CD4-positive, alpha-beta T cell treated with Interleukin-4 for 4 hours (primary cell): ENCODE measurements at regions not wholly inside any gene's neighbourhood (a gene's known extent, or its start where the extent isn't known, plus 50 kb on each side); places are given as distances from the start of the nearest gene placed in this dataset.
"Not testable (repeated sequence)": the region's sequence is repeated elsewhere in the genome, so short reads cannot be mapped to it uniquely, and the experiment has no call there.

Experiments used
- DNase-seq: peaks from one replicate; pipeline ENCODE4 v3.0.0-alpha.2; 2020

GRCh38 chr11:28858076-28858475 lies 749.9 kb downstream of the METTL15 start:
- DNase-seq: no peak

- DNase-seq: no peak
These were observed 740.9 kb downstream of the METTL15 start for GRCh38 chr11:28849053-28849452.

- no peak for DNase-seq
These were observed 734.5 kb downstream of the METTL15 start for GRCh38 chr11:28842716-28843115.

GRCh38 chr11:28838741-28839140 lies 730.6 kb downstream of the METTL15 start:
- DNase-seq: no peak

- DNase-seq: no peak
These were observed 729.4 kb downstream of the METTL15 start for GRCh38 chr11:28837599-28837998.

GRCh38 chr11:28836285-28837081 lies 728.3 kb downstream of the METTL15 start:
- DNase-seq: no peak

- DNase-seq: no peak
These were observed 727.6 kb downstream of the METTL15 start for GRCh38 chr11:28835790-28836189.

- DNase-seq: no peak
These were observed 727.1 kb downstream of the METTL15 start for GRCh38 chr11:28835317-28835716.

- DNase-seq: no peak
These were observed 726.7 kb downstream of the METTL15 start for GRCh38 chr11:28834877-28835276.

GRCh38 chr11:28833670-28834069 lies 725.5 kb downstream of the METTL15 start:
- no peak for DNase-seq

- DNase-seq: no peak
These were observed 725.0 kb downstream of the METTL15 start for GRCh38 chr11:28833169-28833568.

GRCh38 chr11:28826807-28827206 lies 718.6 kb downstream of the METTL15 start:
- DNase-seq: no peak

GRCh38 chr11:28822576-28822975 lies 714.4 kb downstream of the METTL15 start:
- no peak for DNase-seq

GRCh38 chr11:28820296-28820989 lies 712.3 kb downstream of the METTL15 start:
- DNase-seq: no peak

- no peak for DNase-seq
These were observed 711.6 kb downstream of the METTL15 start for GRCh38 chr11:28819741-28820140.

- DNase-seq: no peak
These were observed 706.9 kb downstream of the METTL15 start for GRCh38 chr11:28815110-28815509.

- no peak for DNase-seq
These were observed 700.6 kb downstream of the METTL15 start for GRCh38 chr11:28808771-28809170.

GRCh38 chr11:28799316-28799715 lies 691.1 kb downstream of the METTL15 start:
- no peak for DNase-seq

GRCh38 chr11:28798286-28798685 lies 690.1 kb downstream of the METTL15 start:
- DNase-seq: no peak

- DNase-seq: no peak
These were observed 689.3 kb downstream of the METTL15 start for GRCh38 chr11:28797536-28797935.

GRCh38 chr11:28794405-28794804 lies 686.2 kb downstream of the METTL15 start:
- no peak for DNase-seq

- DNase-seq: no peak
These were observed 685.1 kb downstream of the METTL15 start for GRCh38 chr11:28793282-28793738.

- DNase-seq: no peak
These were observed 684.7 kb downstream of the METTL15 start for GRCh38 chr11:28792856-28793255.

- not testable (repeated sequence) for DNase-seq
These were observed 679.7 kb downstream of the METTL15 start for GRCh38 chr11:28787897-28788296.
